IMR-90 (cell line): ENCODE measurements at regions not wholly inside any gene's neighbourhood (a gene's known extent, or its start where the extent isn't known, plus 50 kb on each side); places are given as distances from the start of the nearest gene placed in this dataset.
A peak's percentile ranks its signal among the peaks of the same experiment; 100 is the strongest.

Source experiments
- ATAC-seq: fragments of 200-7000 bp; cut with Tn5 transposase; 2 replicates; pipeline ENCODE4 v1.9.1; 2020; ENCODE audit warnings: low read depth, mild to moderate bottlenecking, moderate library complexity
- BruUV-seq: library from RNA; stranded (reverse); fragments of 400-500 nt; replicated peaks from 2 replicates; lab custom pipeline; 2021; lab: Mats Ljungman, UMichigan
- CTCF ChIA-PET: fragments of 300-600 bp; formaldehyde crosslinking; extraction: SDS; loops from one replicate; lab custom pipeline; 2021; ENCODE audit warnings: antibody characterized with exemption; lab: Yijun Ruan, JAX
- POLR2A ChIA-PET: fragments of 300-600 bp; sonication (Branson Sonifier 250); formaldehyde crosslinking; loops from one replicate; lab custom pipeline; 2022; ENCODE audit warnings: antibody characterized with exemption; ENCODE audit not compliant: unreplicated experiment; lab: Charles Lee
- DNase-seq: peaks from one replicate; pipeline ENCODE4 v3.0.0; 2013
- H2AFZ ChIP-seq: replicated peaks from 2 replicates; pipeline ENCODE3; 2013; ENCODE audit warnings: low read length, mild to moderate bottlenecking; ENCODE audit not compliant: poor library complexity
- H2AK5ac ChIP-seq: 2 replicates; pipeline ENCODE4 v1.6.1; 2013; ENCODE audit warnings: low read depth, low read length, inconsistent platforms
- H2AK9ac ChIP-seq: replicated peaks from 2 replicates; pipeline ENCODE3; 2013; ENCODE audit warnings: mild to moderate bottlenecking, low read depth, low read length, moderate library complexity; ENCODE audit not compliant: poor library complexity
- H2BK120ac ChIP-seq: 2 replicates; pipeline ENCODE4 v1.6.1; 2013; ENCODE audit warnings: low read depth, low read length, inconsistent platforms
- H2BK15ac ChIP-seq: 3 replicates; pipeline ENCODE4 v1.6.1; 2013; ENCODE audit warnings: low read depth, low read length, inconsistent platforms
- H2BK20ac ChIP-seq: 2 replicates; pipeline ENCODE4 v1.6.1; 2013; ENCODE audit warnings: low read depth, mild to moderate bottlenecking, inconsistent platforms, low read length, moderate library complexity
- H2BK5ac ChIP-seq: 2 replicates; pipeline ENCODE4 v1.6.1; 2013; ENCODE audit warnings: mild to moderate bottlenecking, low read depth, low read length, inconsistent platforms; ENCODE audit not compliant: poor library complexity, severe bottlenecking
- H3K14ac ChIP-seq: replicated peaks from 2 replicates; pipeline ENCODE4 v1.6.1; 2013; ENCODE audit warnings: low read depth, low read length, inconsistent platforms
- H3K18ac ChIP-seq: 2 replicates; pipeline ENCODE4 v1.6.1; 2013; ENCODE audit warnings: low read depth, low read length, control low read depth
- H3K23ac ChIP-seq: 2 replicates; pipeline ENCODE4 v1.6.1; 2013; ENCODE audit warnings: low read depth, low read length, inconsistent platforms
- H3K27ac ChIP-seq: 2 replicates; pipeline ENCODE4 v1.5.1; 2013; ENCODE audit warnings: mild to moderate bottlenecking, control low read depth, low read length; ENCODE audit not compliant: insufficient read depth
- H3K27me3 ChIP-seq: 2 replicates; pipeline ENCODE4 v1.6.1; 2013; ENCODE audit warnings: low read length; ENCODE audit not compliant: control insufficient read depth, insufficient read depth
- H3K36me3 ChIP-seq: 2 replicates; pipeline ENCODE4 v1.6.1; 2013; ENCODE audit warnings: low read length, mixed read lengths; ENCODE audit not compliant: control insufficient read depth, insufficient read depth
- H3K4ac ChIP-seq: 2 replicates; pipeline ENCODE4 v1.6.1; 2013; ENCODE audit warnings: low read depth, low read length, inconsistent platforms
- H3K4me1 ChIP-seq: 2 replicates; pipeline ENCODE4 v1.6.1; 2013; ENCODE audit warnings: low read length, mixed read lengths; ENCODE audit not compliant: control insufficient read depth, insufficient read depth
- H3K4me2 ChIP-seq: 2 replicates; pipeline ENCODE4 v1.6.1; 2013; ENCODE audit warnings: low read depth, mild to moderate bottlenecking, control low read depth, low read length, moderate library complexity
- H3K4me3 ChIP-seq: 2 replicates; pipeline ENCODE4 v1.5.1; 2013; ENCODE audit warnings: low read depth, mild to moderate bottlenecking, control low read depth, low read length, moderate library complexity; ENCODE audit not compliant: insufficient read depth
- H3K56ac ChIP-seq: 2 replicates; pipeline ENCODE4 v1.6.1; 2013; ENCODE audit warnings: low read length, inconsistent platforms; ENCODE audit not compliant: insufficient read depth; ENCODE audit errors: extremely low read depth
- H3K79me1 ChIP-seq, 2 experiments: 2 replicates each; pipeline ENCODE4 v1.6.1; 2013; ENCODE audit warnings: low read length in 2 of 2, inconsistent platforms in 1 of 2, low read depth in 1 of 2
- H3K9ac ChIP-seq: 2 replicates; pipeline ENCODE4 v1.6.1; 2013; ENCODE audit warnings: low read depth, low read length, control low read depth
- H3K9me1 ChIP-seq: 2 replicates; pipeline ENCODE4 v1.6.1; 2013; ENCODE audit warnings: low read length, inconsistent platforms; ENCODE audit not compliant: insufficient read depth
- H3K9me3 ChIP-seq: 2 replicates; pipeline ENCODE4 v1.6.1; 2013; ENCODE audit warnings: low read length; ENCODE audit not compliant: control insufficient read depth, insufficient read depth
- H4K20me1 ChIP-seq: 2 replicates; pipeline ENCODE4 v1.6.1; 2013; ENCODE audit warnings: low read length, inconsistent platforms; ENCODE audit not compliant: insufficient read depth
- H4K5ac ChIP-seq: 2 replicates; pipeline ENCODE4 v1.6.1; 2013; ENCODE audit warnings: mild to moderate bottlenecking, low read depth, low read length, control low read depth
- H4K8ac ChIP-seq, 2 experiments: 2 replicates each; pipeline ENCODE4 v1.6.1; 2013; ENCODE audit warnings: low read depth in 2 of 2, low read length in 2 of 2, control low read depth in 1 of 2, inconsistent platforms in 1 of 2
- H4K91ac ChIP-seq: 2 replicates; pipeline ENCODE4 v1.6.1; 2013; ENCODE audit warnings: low read depth, low read length, inconsistent platforms; ENCODE audit not compliant: insufficient read depth
- BHLHE40 ChIP-seq: fragments of 150-350 bp; IDR thresholded peaks from 2 replicates; pipeline ENCODE4 v1.6.1; 2016; ENCODE audit warnings: mild to moderate bottlenecking, low read depth, low read length
- CEBPB ChIP-seq: IDR thresholded peaks from 2 replicates; pipeline ENCODE4 v1.6.1; 2012; ENCODE audit warnings: low read depth, low read length, improper control_type of control experiment
- CHD1 ChIP-seq: IDR thresholded peaks from 2 replicates; pipeline ENCODE4 v1.6.1; 2012; ENCODE audit warnings: low read depth, low read length, improper control_type of control experiment
- CTCF ChIP-seq: conservative IDR thresholded peaks from 2 replicates; pipeline ENCODE4 v1.5.1; 2012; ENCODE audit warnings: mild to moderate bottlenecking, low read depth, low read length, improper control_type of control experiment
- ELK1 ChIP-seq: fragments of 150-350 bp; IDR thresholded peaks from 2 replicates; pipeline ENCODE4 v1.6.1; 2016; ENCODE audit warnings: low read depth, mild to moderate bottlenecking, low read length, moderate library complexity, borderline replicate concordance
- FOS ChIP-seq: fragments of 150-350 bp; IDR thresholded peaks from 2 replicates; pipeline ENCODE4 v1.6.1; 2016; ENCODE audit warnings: low read depth, low read length
- MAFK ChIP-seq: IDR thresholded peaks from 2 replicates; pipeline ENCODE4 v1.6.1; 2012; ENCODE audit warnings: low read depth, low read length, improper control_type of control experiment
- MAZ ChIP-seq: IDR thresholded peaks from 2 replicates; pipeline ENCODE4 v1.6.1; 2012; ENCODE audit warnings: low read depth, mild to moderate bottlenecking, low read length, improper control_type of control experiment, moderate library complexity, borderline replicate concordance
- MXI1 ChIP-seq: IDR thresholded peaks from 2 replicates; pipeline ENCODE4 v1.6.1; 2012; ENCODE audit warnings: low read depth, mild to moderate bottlenecking, low read length, moderate library complexity, borderline replicate concordance
- NFE2L2 ChIP-seq: fragments of 150-350 bp; IDR thresholded peaks from 2 replicates; pipeline ENCODE4 v1.6.1; 2016; ENCODE audit warnings: low read depth, mild to moderate bottlenecking, low read length
- POLR2A ChIP-seq: IDR thresholded peaks from 2 replicates; pipeline ENCODE4 v1.6.1; 2012; ENCODE audit warnings: mild to moderate bottlenecking, low read depth, low read length
- RAD21 ChIP-seq: IDR thresholded peaks from 2 replicates; pipeline ENCODE4 v1.6.1; 2012; ENCODE audit warnings: low read length, improper control_type of control experiment
- RCOR1 ChIP-seq: IDR thresholded peaks from 2 replicates; pipeline ENCODE4 v1.6.1; 2012; ENCODE audit warnings: mild to moderate bottlenecking, low read length, improper control_type of control experiment; ENCODE audit not compliant: insufficient replicate concordance
- RFX5 ChIP-seq: IDR thresholded peaks from 2 replicates; pipeline ENCODE4 v1.8.0; 2012; ENCODE audit warnings: low read depth, mild to moderate bottlenecking, low read length, moderate library complexity
- USF2 ChIP-seq: fragments of 150-350 bp; IDR thresholded peaks from 2 replicates; pipeline ENCODE4 v1.6.1; 2017; ENCODE audit warnings: mild to moderate bottlenecking, antibody characterized with exemption, low read length, low read depth
- WGBS, 2 experiments: methylation state at CpG; one replicate each; pipeline versions ENCODE4 v1.1.5 to v1.1.7; 2013; ENCODE audit warnings: missing lambda C conversion rate in 2 of 2; ENCODE audit not compliant: insufficient read length in 1 of 2; ENCODE audit errors: extremely low coverage in 2 of 2; 5-methylcytosine and 5-hydroxymethylcytosine counted together
- dilution Hi-C: fragments of 300-500 bp; cut with HindIII; formaldehyde crosslinking; loops from one replicate; pipeline ENCODE4 v1.14.3; 2018; ENCODE audit warnings: low sequenced_read_pairs; ENCODE audit not compliant: unreplicated experiment
- in situ Hi-C: fragments of 300-500 bp; cut with MboI; formaldehyde crosslinking; loops from 3 replicates; pipeline ENCODE4 v1.14.3; 2019; ENCODE audit warnings: low sequenced_read_pairs, inconsistent platforms, mixed read lengths
- intact Hi-C: fragments of 100-400 bp; cut with micrococcal nuclease; formaldehyde crosslinking; loops from 2 replicates; pipeline ENCODE4 v1.10.0; 2022

GRCh38 chr12:74889563-74890236, 319.9 kb downstream of the KCNC2 start:
- DNase-seq, result peak; percentile 62
- intact Hi-C loops (no loop called here), in situ Hi-C loops (no loop called here), dilution Hi-C loops (no loop called here)
- ChIA-PET CTCF (interaction anchor here (0.9 kb wide), 1 partner anchor 53 kb away, joined by 3 read pairs; no protein-coding TSS in a partner anchor), POLR2A (no interaction called here)
- Histone ChIP-seq H3K23ac (no peak overlapping the region), H2BK15ac (no peak overlapping the region), H3K4me1 (peaks cover 5% of the 10 kb centered on the region; the same call in 1 of the 2 replicates), H2BK5ac (peak overlapping the region; percentile 16), H3K79me1 (no peaks in the 10 kb centered on the region), H3K36me3 (no peaks in the 10 kb centered on the region), H3K18ac (peak overlapping the region; percentile 74; the same call in 1 of the 2 replicates), H2BK120ac (peak overlapping the region; percentile 72), H2BK20ac (peak overlapping the region; percentile 30; the same call in 1 of the 2 replicates), H3K9me3 (no peaks in the 10 kb centered on the region), H3K14ac (no peak overlapping the region), H4K8ac (peak overlapping the region in 1 of 2 experiments; percentile 50; a peak in 2 of 4 replicates), H3K27me3 (no peaks in the 10 kb centered on the region), H4K20me1 (no peaks in the 10 kb centered on the region), H4K91ac (no peak overlapping the region), H3K4ac (peak overlapping the region; percentile 12; the same call in 1 of the 2 replicates), H3K9me1 (no peaks in the 10 kb centered on the region), H3K9ac (no peak overlapping the region), H3K56ac (no peak overlapping the region), H4K5ac (peak overlapping the region; percentile 16; the same call in 1 of the 2 replicates), H3K27ac (no peak overlapping the region), H2AK5ac (no peak overlapping the region), H2AFZ (no peak overlapping the region), H3K4me3 (no peak overlapping the region), H3K4me2 (peak overlapping the region; percentile 57; the same call in 1 of the 2 replicates), H2AK9ac (no peak overlapping the region)
- peak; percentile 72 for ATAC-seq
- BruUV-seq, result no TSS peak
- WGBS, 2 experiments, result no CpG with 5 or more reads among the region's 3 CpGs
- TF ChIP-seq RFX5 (no peak), NFE2L2 (no peak), RAD21 (no peak), CEBPB (no peak), MXI1 (no peak), BHLHE40 (no peak), FOS (no peak), ELK1 (no peak), RCOR1 (no peak), POLR2A (no peak), MAZ (no peak), USF2 (no peak), CHD1 (no peak), CTCF (no peak), MAFK (no peak)
